Gastroesophageal sphincter (tissue), 3 donors: ENCODE measurements at regions not wholly inside any gene's neighbourhood (a gene's known extent, or its start where the extent isn't known, plus 50 kb on each side); places are given as distances from the start of the nearest gene placed in this dataset.

Experiments
- EP300 ChIP-seq: sonication (generic); formaldehyde crosslinking; IDR thresholded peaks from one replicate; pipeline ENCODE4 v1.6.1; 2017; ENCODE audit warnings: antibody characterized with exemption, mild to moderate bottlenecking
- POLR2A ChIP-seq, 2 donors: fragments of 450-650 bp; IDR thresholded peaks; one replicate each; pipeline ENCODE4 v1.6.1; 2017; ENCODE audit warnings: antibody characterized with exemption in 2 of 2, mild to moderate bottlenecking in 2 of 2, moderate library complexity in 1 of 2
- POLR2AphosphoS5 ChIP-seq: sonication (generic); formaldehyde crosslinking; IDR thresholded peaks from one replicate; pipeline ENCODE4 v1.6.1; 2017; ENCODE audit warnings: antibody characterized with exemption
- TF ChIP-seq, protein P1 (sequence below), 4 experiments: fragments of 200-600 bp in 2 of 4; fragments of 450-650 bp in 2 of 4; sonication (generic) in 1 of 4; IDR thresholded peaks; one replicate each; pipeline ENCODE4 v1.5.1; 2017 to 2019; ENCODE audit warnings: antibody characterized with exemption in 4 of 4, mild to moderate bottlenecking in 2 of 4, moderate library complexity in 2 of 4

DNA sequence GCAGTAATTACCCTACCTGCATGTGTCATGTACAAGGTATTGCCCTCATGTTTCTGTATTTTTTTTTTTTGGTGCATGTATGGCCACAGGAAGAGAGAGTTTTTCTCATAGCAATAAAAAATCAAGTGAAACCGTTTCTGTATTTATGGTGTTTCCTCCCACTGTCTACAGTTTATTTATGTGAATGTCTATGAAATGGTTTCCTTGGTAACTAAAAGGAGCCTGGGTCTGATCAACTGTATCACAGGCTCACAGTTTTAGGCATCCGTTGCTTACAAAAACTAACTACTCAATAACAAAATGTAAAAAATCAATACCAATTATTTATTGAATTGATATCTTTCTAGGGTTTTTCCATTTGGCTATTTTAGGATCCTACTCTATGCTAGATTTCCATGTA is 464.4 kb downstream of the TAF11L14 start:
- TF ChIP-seq POLR2A (IDR thresholded peaks at IDR 0.05): no peak
- TF ChIP-seq, protein P1, sequence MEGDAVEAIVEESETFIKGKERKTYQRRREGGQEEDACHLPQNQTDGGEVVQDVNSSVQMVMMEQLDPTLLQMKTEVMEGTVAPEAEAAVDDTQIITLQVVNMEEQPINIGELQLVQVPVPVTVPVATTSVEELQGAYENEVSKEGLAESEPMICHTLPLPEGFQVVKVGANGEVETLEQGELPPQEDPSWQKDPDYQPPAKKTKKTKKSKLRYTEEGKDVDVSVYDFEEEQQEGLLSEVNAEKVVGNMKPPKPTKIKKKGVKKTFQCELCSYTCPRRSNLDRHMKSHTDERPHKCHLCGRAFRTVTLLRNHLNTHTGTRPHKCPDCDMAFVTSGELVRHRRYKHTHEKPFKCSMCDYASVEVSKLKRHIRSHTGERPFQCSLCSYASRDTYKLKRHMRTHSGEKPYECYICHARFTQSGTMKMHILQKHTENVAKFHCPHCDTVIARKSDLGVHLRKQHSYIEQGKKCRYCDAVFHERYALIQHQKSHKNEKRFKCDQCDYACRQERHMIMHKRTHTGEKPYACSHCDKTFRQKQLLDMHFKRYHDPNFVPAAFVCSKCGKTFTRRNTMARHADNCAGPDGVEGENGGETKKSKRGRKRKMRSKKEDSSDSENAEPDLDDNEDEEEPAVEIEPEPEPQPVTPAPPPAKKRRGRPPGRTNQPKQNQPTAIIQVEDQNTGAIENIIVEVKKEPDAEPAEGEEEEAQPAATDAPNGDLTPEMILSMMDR (IDR thresholded peaks at IDR 0.05): no peak
- no peak for TF ChIP-seq EP300
- no peak for TF ChIP-seq POLR2AphosphoS5
